C4-2B (cell line): ENCODE measurements at regions not wholly inside any gene's neighbourhood (a gene's known extent, or its start where the extent isn't known, plus 50 kb on each side); places are given as distances from the start of the nearest gene placed in this dataset.

ENCODE experiments used
- CTCF ChIP-seq: fragments of 450-650 bp; conservative IDR thresholded peaks from 2 replicates; pipeline ENCODE4 v1.5.1; 2017; ENCODE audit warnings: mild to moderate bottlenecking
- ZFX ChIP-seq: fragments of 450-650 bp; IDR thresholded peaks from 2 replicates; pipeline ENCODE4 v1.6.1; 2017

DNA sequence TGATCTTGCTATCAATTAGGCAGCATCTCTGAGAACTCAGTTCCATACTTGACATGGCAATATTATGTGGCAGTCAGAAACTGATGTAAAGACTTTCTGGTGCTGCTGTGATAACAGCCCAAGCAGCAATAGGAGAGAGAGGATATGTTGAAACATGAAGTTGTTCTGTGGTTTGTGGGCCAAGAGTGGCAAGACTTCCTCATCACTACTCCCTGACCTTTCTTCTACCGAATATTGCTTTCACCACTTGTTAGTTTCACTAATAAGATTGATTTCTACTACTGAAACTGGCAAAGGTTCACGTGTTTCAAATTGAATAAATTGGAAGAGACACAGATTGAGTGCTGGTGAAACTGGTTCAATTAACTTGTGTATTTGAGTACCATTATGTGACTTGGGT is 852.6 kb upstream of the RAG2 start:
- TF ChIP-seq CTCF = no peak
- no peak for TF ChIP-seq ZFX
